Lower leg skin (tissue), 4 donors: ENCODE measurements at regions not wholly inside any gene's neighbourhood (a gene's known extent, or its start where the extent isn't known, plus 50 kb on each side); places are given as distances from the start of the nearest gene placed in this dataset.

Source experiments
- DNase-seq, 2 donors: peaks; one replicate each; pipeline ENCODE4 v3.0.0-alpha.2; 2019; ENCODE audit warnings: low spot score in 2 of 2
- H3K4me3 ChIP-seq: fragments of 200-600 bp; sonication (generic); 2 replicates; pipeline ENCODE4 v1.5.1; 2017; ENCODE audit warnings: mild to moderate bottlenecking, low read depth; ENCODE audit not compliant: poor library complexity, severe bottlenecking
- POLR2A ChIP-seq, 2 donors: fragments of 450-650 bp; IDR thresholded peaks; one replicate each; pipeline ENCODE4 v1.6.1; 2016 to 2017; ENCODE audit warnings: antibody characterized with exemption in 2 of 2, mild to moderate bottlenecking in 1 of 2, moderate library complexity in 1 of 2
- WGBS, 2 donors: methylation state at CpG; one replicate each; pipeline ENCODE4 v1.1.5; 2018; 5-methylcytosine and 5-hydroxymethylcytosine counted together
- intact Hi-C: fragments of 100-400 bp; cut with DNase I; formaldehyde crosslinking; loops from one replicate; pipeline ENCODE4 v1.15.0; 2023; ENCODE audit warnings: low total_unique reads
- TF ChIP-seq, protein P1 (sequence below), 3 donors: fragments of 450-650 bp; IDR thresholded peaks; one replicate each; pipeline ENCODE4 v1.5.1; 2016; ENCODE audit warnings: antibody characterized with exemption in 3 of 3, mild to moderate bottlenecking in 3 of 3, moderate library complexity in 2 of 3

DNA sequence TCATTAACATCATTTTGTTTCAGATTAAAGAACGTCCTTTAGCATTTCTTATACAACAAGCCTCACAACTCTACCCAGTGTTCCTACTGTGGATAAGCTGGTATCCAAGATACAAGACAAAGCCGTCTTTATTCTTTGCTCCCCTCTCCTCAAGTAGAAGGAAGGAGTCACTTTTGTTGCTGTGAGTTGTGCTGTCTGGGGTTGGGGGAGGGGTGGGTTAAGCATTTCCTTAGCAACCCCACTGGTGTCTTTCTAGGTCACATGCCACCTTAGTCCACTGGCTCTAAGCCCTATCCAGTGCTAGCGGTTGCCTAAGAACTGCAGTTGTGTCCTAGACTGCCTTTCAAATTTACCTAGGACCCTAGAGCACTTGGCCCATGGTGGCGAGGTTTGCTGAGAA is 155.6 kb upstream of the PIEZO2 start:
- intact Hi-C loops = no loop called here
- WGBS, 2 donors = 90 to 92% methylated on average over 4 of the region's 4 CpGs

DNA sequence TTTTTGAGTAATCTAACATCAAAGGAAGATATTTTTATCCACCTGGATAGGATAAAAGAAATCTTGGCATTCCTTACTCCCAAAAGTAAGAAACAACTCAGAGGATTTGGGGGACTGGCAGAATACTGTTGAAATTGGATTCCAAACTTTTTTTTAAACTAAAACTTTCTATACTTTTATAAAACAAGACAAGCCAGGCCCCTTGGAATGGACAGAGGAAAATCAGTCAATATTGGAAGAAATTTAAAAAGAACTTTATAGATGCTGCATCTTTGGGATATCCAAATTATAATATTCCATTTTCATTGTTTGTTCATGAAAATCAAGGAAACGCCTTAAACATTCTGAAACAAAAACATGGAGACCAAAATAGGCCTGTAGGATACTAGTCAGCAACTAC is 147.6 kb upstream of the PIEZO2 start:
- H3K4me3 ChIP-seq = no peak overlapping the region
- no peak for DNase-seq
- 68 to 76% methylated on average over 1 of the region's 1 CpG for WGBS, 2 donors
- intact Hi-C loops = no loop called here
- TF ChIP-seq, protein P1, sequence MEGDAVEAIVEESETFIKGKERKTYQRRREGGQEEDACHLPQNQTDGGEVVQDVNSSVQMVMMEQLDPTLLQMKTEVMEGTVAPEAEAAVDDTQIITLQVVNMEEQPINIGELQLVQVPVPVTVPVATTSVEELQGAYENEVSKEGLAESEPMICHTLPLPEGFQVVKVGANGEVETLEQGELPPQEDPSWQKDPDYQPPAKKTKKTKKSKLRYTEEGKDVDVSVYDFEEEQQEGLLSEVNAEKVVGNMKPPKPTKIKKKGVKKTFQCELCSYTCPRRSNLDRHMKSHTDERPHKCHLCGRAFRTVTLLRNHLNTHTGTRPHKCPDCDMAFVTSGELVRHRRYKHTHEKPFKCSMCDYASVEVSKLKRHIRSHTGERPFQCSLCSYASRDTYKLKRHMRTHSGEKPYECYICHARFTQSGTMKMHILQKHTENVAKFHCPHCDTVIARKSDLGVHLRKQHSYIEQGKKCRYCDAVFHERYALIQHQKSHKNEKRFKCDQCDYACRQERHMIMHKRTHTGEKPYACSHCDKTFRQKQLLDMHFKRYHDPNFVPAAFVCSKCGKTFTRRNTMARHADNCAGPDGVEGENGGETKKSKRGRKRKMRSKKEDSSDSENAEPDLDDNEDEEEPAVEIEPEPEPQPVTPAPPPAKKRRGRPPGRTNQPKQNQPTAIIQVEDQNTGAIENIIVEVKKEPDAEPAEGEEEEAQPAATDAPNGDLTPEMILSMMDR (IDR thresholded peaks at IDR 0.05) = no peak
- no peak for TF ChIP-seq POLR2A (IDR thresholded peaks at IDR 0.05)

More for the DNA sequence above, 155.6 kb upstream of the PIEZO2 start:
- TF ChIP-seq, protein P1 (IDR thresholded peaks at IDR 0.05) = no peak
- TF ChIP-seq POLR2A (IDR thresholded peaks at IDR 0.05) = no peak
- H3K4me3 ChIP-seq = no peak overlapping the region
- no peak for DNase-seq

DNA sequence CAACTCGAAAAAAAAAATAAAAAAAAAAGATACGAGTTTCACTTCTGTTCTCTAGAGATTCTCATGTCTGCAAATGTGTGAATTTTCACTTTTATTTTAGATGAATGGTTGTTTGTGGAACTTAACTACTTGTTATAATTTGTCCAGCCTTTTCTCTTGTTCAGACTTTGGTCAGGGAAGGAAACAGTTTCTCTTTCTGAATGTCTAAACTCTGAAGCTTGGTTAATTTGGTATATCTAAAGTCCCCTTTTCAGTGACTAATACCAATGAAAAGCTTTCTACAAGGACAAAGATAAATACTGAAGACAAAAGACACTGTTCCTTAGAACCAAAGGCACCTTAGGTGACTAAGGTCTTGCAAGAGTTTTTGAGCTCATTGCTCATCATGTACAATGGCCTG is 144.4 kb upstream of the PIEZO2 start:
- WGBS, 2 donors = 61 to 69% methylated on average over 2 of the region's 2 CpGs
- H3K4me3 ChIP-seq = no peak overlapping the region
- no peak for DNase-seq
- no peak for TF ChIP-seq POLR2A (IDR thresholded peaks at IDR 0.05)
- TF ChIP-seq, protein P1 (IDR thresholded peaks at IDR 0.05) = no peak
- intact Hi-C loops = no loop called here

DNA sequence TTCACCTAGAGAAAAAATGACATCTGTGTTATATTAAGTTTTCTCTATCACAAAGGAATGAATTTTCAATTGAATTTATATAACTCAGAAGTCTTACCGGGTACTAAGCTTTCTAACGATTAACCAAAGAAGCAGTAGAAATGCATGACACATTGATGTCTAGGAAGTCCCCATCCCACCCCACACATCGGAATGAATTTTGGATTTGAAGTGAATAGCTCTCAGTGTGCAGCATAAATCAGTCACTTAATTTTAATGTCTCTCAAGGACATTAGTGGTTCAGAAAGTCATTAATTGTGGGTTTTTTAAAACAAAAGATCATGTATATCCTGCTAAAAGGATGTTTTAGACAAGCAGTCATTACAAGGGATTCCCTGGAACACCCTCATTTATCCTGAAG is 141.4 kb upstream of the PIEZO2 start:
- intact Hi-C loops = no loop called here
- 61 to 70% methylated on average over 3 of the region's 3 CpGs for WGBS, 2 donors
- DNase-seq = no peak
- no peak for TF ChIP-seq POLR2A (IDR thresholded peaks at IDR 0.05)
- TF ChIP-seq, protein P1 (IDR thresholded peaks at IDR 0.05) = no peak
- no peak overlapping the region for H3K4me3 ChIP-seq

DNA sequence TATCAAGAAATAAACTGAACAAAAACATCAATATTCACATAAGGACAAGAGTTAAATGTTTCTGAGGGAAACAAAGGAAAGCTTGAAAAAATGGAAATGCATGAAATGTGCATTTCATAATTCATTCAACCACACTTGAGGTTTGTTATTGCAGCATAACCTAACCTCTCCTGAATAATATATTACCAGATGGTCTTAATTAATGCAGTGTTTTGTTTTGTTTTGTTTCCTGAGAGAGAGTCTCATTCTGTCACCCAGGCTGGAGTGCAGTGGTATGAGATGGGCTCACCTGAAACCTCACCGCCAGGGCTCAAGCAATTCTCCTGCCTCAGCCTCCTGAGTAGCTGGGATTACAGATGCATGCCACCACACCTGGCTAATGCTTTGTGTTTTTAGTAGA is 139.9 kb upstream of the PIEZO2 start:
- TF ChIP-seq, protein P1 (IDR thresholded peaks at IDR 0.05) = no peak
- TF ChIP-seq POLR2A (IDR thresholded peaks at IDR 0.05) = no peak
- intact Hi-C loops = no loop called here

DNA sequence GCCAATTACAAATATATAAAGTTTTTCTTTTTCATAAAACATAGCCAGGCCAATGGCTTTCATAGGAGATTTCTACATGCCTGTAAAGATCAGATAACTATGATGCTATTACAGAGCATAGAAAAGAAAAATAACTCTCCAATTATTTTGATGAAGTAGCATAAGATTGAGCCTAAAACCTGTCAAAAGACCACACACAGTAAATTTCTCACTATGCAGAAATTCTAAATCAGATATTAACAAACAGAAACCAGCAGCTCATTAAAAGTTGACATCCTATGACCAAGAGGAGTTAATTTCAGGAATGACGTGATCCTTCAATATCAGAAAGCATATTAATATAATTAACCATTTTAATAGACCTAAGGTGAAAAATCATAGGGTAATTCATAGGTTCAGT is 139.0 kb upstream of the PIEZO2 start:
- DNase-seq = no peak
- intact Hi-C loops = no loop called here
- TF ChIP-seq, protein P1 (IDR thresholded peaks at IDR 0.05) = no peak
- no peak for TF ChIP-seq POLR2A (IDR thresholded peaks at IDR 0.05)
- H3K4me3 ChIP-seq = no peak overlapping the region
- WGBS, 2 donors = 84 to 89% methylated on average over 1 of the region's 1 CpG

More for the DNA sequence above, 139.9 kb upstream of the PIEZO2 start:
- DNase-seq = no peak
- H3K4me3 ChIP-seq = no peak overlapping the region
- WGBS, 2 donors = 91 to 95% methylated on average over 1 of the region's 1 CpG
